Hematopoietic multipotent progenitor cell treated with erythropoietin and hydrocortisone succinate and interleukin-3 and kit ligand, for 17 days (in vitro differentiated cells): ENCODE measurements at regions not wholly inside any gene's neighbourhood (a gene's known extent, or its start where the extent isn't known, plus 50 kb on each side); places are given as distances from the start of the nearest gene placed in this dataset.

ENCODE experiments used
- DNase-seq: peaks from one replicate; pipeline ENCODE4 v3.0.0-alpha.2; 2015; ENCODE audit warnings: low spot score

- no peak for DNase-seq
These were observed 50.7 kb downstream of the ARHGAP35 start for GRCh38 chr19:46911456-46911855.

- no peak for DNase-seq
These were observed 52.5 kb downstream of the ARHGAP35 start for GRCh38 chr19:46913198-46913851.

GRCh38 chr19:46913852-46914430 lies 53.1 kb downstream of the ARHGAP35 start:
- peak; percentile 44 for DNase-seq

- DNase-seq = no peak
These were observed 54.6 kb downstream of the ARHGAP35 start for GRCh38 chr19:46915386-46915785.

GRCh38 chr19:46917002-46917401 lies 56.2 kb downstream of the ARHGAP35 start:
- DNase-seq = no peak

- DNase-seq = no peak
These were observed 58.5 kb downstream of the ARHGAP35 start for GRCh38 chr19:46919324-46919723.

- no peak for DNase-seq
These were observed 59.6 kb downstream of the ARHGAP35 start for GRCh38 chr19:46920362-46920761.

- no peak for DNase-seq
These were observed 60.3 kb downstream of the ARHGAP35 start for GRCh38 chr19:46921071-46921470.

GRCh38 chr19:46922465-46922864 lies 61.7 kb downstream of the ARHGAP35 start:
- DNase-seq = no peak

- DNase-seq = no peak
These were observed 64.2 kb downstream of the ARHGAP35 start for GRCh38 chr19:46924874-46925547.

- DNase-seq = no peak
These were observed 64.8 kb downstream of the ARHGAP35 start for GRCh38 chr19:46925548-46925950.

- DNase-seq = no peak
These were observed 65.6 kb downstream of the ARHGAP35 start for GRCh38 chr19:46926170-46927071.

- DNase-seq = no peak
These were observed 66.3 kb downstream of the ARHGAP35 start for GRCh38 chr19:46927106-46927505.

GRCh38 chr19:46927893-46928292 lies 67.1 kb downstream of the ARHGAP35 start:
- DNase-seq = no peak

GRCh38 chr19:46928951-46929350 lies 68.2 kb downstream of the ARHGAP35 start:
- no peak for DNase-seq

- DNase-seq = no peak
These were observed 70.4 kb downstream of the ARHGAP35 start for GRCh38 chr19:46931202-46931601.

- DNase-seq = no peak
These were observed 71.5 kb downstream of the ARHGAP35 start for GRCh38 chr19:46932346-46932745.

- DNase-seq = no peak
These were observed 74.4 kb downstream of the ARHGAP35 start for GRCh38 chr19:46935066-46935663.

- no peak for DNase-seq
These were observed 76.3 kb upstream of the NPAS1 start for GRCh38 chr19:46943150-46943946.

GRCh38 chr19:46944123-46944748 lies 75.4 kb upstream of the NPAS1 start:
- no peak for DNase-seq
